ENCODE measurements at regions not wholly inside any gene's neighbourhood (a gene's known extent, or its start where the extent isn't known, plus 50 kb on each side); places are given as distances from the start of the nearest gene placed in this dataset.
"Not testable (repeated sequence)": the region's sequence is repeated elsewhere in the genome, so short reads cannot be mapped to it uniquely, and the experiment has no call there.

DNA sequence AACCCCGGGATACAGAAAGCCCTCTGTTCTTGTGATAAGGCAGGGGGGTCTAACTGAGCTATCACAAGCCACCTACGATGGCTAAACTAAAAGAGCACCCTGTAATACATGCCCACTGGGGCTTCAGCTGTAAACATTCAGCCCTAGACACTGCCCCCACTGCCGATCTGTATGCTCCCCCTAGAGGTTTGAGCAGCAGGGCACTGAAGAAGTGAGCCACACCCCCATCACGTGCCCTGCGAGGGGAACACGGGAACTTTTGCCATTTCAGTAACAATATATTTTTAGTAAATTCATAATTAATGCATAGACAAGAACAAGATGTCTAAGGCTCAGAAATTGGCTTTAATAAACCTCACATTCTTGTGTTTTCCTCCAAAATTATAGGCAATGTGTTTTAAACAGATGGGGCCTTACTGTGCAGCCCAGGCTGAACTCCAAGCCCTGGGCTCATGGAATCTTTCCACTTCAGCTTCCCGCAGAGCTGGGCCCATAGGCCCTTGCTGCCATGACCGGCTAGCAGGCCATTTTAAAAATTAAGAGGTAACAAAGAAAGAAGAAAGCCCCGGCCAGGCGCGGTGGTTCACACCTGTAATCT is 235.3 kb upstream of the SFRP2 start:
- Histone ChIP-seq H3K27me3 (ENCODE audit: insufficient read depth, low read length) (no peaks in the 10 kb centered on the region), H3K9ac (ENCODE audit: low read depth, low read length) (no peak overlapping the region), H3K27ac (ENCODE audit: low read length) (no peak overlapping the region), H3K4me1 (ENCODE audit: insufficient read depth, low read length) (peaks cover 2% of the 10 kb centered on the region; the same call in 1 of the 2 replicates), H3K36me3 (ENCODE audit: insufficient read depth, low read depth, low read length) (no peaks in the 10 kb centered on the region), H3K9me3 (ENCODE audit: insufficient read depth, low read depth, low read length) (no peaks in the 10 kb centered on the region), H3K4me3 (ENCODE audit: low read length) (no peak overlapping the region)

DNA sequence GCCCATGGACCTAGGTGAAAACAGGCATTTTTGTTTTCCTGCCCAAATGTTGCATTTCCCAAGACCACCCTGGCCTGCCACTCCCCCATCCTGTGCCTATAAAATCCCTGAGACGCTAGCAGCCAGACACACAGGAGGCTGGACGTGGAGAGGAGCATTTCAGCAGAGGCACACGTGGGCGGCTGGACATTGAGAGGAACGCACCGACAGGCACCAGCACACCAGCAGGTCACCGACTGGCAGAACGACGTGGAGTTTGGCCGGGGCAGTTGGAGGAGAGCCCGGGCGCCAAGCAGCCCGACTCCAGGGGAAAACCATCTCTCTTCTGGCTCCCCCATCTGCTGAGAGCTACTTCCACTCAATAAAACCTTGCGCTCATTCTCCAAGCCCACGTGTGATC is 234.8 kb upstream of the SFRP2 start:
- H3K9me3 ChIP-seq (ENCODE audit: insufficient read depth, low read depth, low read length); H3K27me3 ChIP-seq (ENCODE audit: insufficient read depth, low read length); H3K36me3 ChIP-seq (ENCODE audit: insufficient read depth, low read depth, low read length); H3K9ac ChIP-seq (ENCODE audit: low read depth, low read length); H3K27ac ChIP-seq (ENCODE audit: low read length); H3K4me1 ChIP-seq (ENCODE audit: insufficient read depth, low read length); H3K4me3 ChIP-seq (ENCODE audit: low read length): not testable (repeated sequence)

DNA sequence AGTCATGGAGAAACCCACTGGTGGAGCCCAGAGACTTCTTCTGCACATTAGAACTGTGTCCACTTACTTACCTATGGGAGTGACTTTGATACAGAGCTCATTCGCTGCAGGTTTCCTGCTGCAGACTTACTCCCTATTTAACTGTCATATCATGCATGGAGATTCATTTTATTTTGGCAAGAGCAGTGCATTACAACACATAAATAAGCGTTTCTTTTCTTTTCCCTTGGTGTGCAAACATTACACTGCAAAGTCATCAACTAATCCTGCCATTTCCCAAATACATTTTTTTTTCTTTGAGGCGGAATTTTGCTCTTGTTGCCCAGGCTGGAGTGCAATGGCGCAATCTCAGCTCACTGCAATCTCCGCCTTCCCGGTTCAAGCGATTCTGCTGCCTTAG is 230.9 kb upstream of the SFRP2 start:
- Histone ChIP-seq H3K9me3 (ENCODE audit: insufficient read depth, low read depth, low read length) (no peaks in the 10 kb centered on the region), H3K27me3 (ENCODE audit: insufficient read depth, low read length) (no peaks in the 10 kb centered on the region), H3K9ac (ENCODE audit: low read depth, low read length) (no peak overlapping the region), H3K36me3 (ENCODE audit: insufficient read depth, low read depth, low read length) (no peaks in the 10 kb centered on the region), H3K27ac (ENCODE audit: low read length) (no peak overlapping the region), H3K4me1 (ENCODE audit: insufficient read depth, low read length) (no peaks in the 10 kb centered on the region), H3K4me3 (ENCODE audit: low read length) (no peak overlapping the region)

- H3K9me3 ChIP-seq (ENCODE audit: insufficient read depth, low read depth, low read length): no peaks in the 10 kb centered on the region
- H3K4me1 ChIP-seq (ENCODE audit: insufficient read depth, low read length): no peaks in the 10 kb centered on the region
- H3K36me3 ChIP-seq (ENCODE audit: insufficient read depth, low read depth, low read length): no peaks in the 10 kb centered on the region
- no peak overlapping the region for H3K27ac ChIP-seq (ENCODE audit: low read length)
- no peak overlapping the region for H3K9ac ChIP-seq (ENCODE audit: low read depth, low read length)
- no peak overlapping the region for H3K4me3 ChIP-seq (ENCODE audit: low read length)
- no peaks in the 10 kb centered on the region for H3K27me3 ChIP-seq (ENCODE audit: insufficient read depth, low read length)
These were observed 229.8 kb upstream of the SFRP2 start for GRCh38 chr4:154018659-154019058.

- Histone ChIP-seq H3K9ac (ENCODE audit: low read depth, low read length) (no peak overlapping the region), H3K4me3 (ENCODE audit: low read length) (no peak overlapping the region), H3K27ac (ENCODE audit: low read length) (no peak overlapping the region)
These were observed 226.7 kb upstream of the SFRP2 start for GRCh38 chr4:154015578-154015977.

GRCh38 chr4:154014407-154015321 is 225.8 kb upstream of the SFRP2 start:
- H3K27me3 ChIP-seq (ENCODE audit: insufficient read depth, low read length): no peaks in the 10 kb centered on the region
- H3K9me3 ChIP-seq (ENCODE audit: insufficient read depth, low read depth, low read length): no peaks in the 10 kb centered on the region
- no peak overlapping the region for H3K9ac ChIP-seq (ENCODE audit: low read depth, low read length)
- H3K4me3 ChIP-seq (ENCODE audit: low read length): no peak overlapping the region
- H3K36me3 ChIP-seq (ENCODE audit: insufficient read depth, low read depth, low read length): no peaks in the 10 kb centered on the region
- no peaks in the 10 kb centered on the region for H3K4me1 ChIP-seq (ENCODE audit: insufficient read depth, low read length)
- H3K27ac ChIP-seq (ENCODE audit: low read length): no peak overlapping the region

More at GRCh38 chr4:154015578-154015977, 226.7 kb upstream of the SFRP2 start:
- Histone ChIP-seq H3K36me3 (ENCODE audit: insufficient read depth, low read depth, low read length) (no peaks in the 10 kb centered on the region), H3K4me1 (ENCODE audit: insufficient read depth, low read length) (no peaks in the 10 kb centered on the region), H3K9me3 (ENCODE audit: insufficient read depth, low read depth, low read length) (no peaks in the 10 kb centered on the region), H3K27me3 (ENCODE audit: insufficient read depth, low read length) (no peaks in the 10 kb centered on the region)

DNA sequence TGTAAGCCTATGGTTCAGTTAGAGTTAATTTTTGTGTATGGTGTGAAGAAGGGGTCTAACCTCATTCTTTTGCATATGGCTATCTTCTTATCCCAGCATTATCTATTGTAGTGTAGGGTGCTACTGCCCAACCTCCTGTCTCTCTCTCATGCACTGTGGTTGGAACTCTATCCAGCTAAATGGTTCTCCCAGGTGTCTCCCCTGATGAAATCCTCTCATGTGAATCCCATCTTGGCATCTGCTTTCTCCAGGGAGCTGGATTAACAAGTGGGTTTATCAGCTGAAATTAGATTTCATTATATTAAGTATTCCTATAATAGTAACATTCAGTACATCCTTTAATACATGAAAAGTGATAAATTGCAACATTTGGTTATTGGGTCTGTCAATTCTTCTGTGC is 224.7 kb upstream of the SFRP2 start:
- no peaks in the 10 kb centered on the region for H3K9me3 ChIP-seq (ENCODE audit: insufficient read depth, low read depth, low read length)
- no peaks in the 10 kb centered on the region for H3K27me3 ChIP-seq (ENCODE audit: insufficient read depth, low read length)
- H3K36me3 ChIP-seq (ENCODE audit: insufficient read depth, low read depth, low read length): no peaks in the 10 kb centered on the region
- no peak overlapping the region for H3K9ac ChIP-seq (ENCODE audit: low read depth, low read length)
- H3K4me1 ChIP-seq (ENCODE audit: insufficient read depth, low read length): no peaks in the 10 kb centered on the region
- H3K4me3 ChIP-seq (ENCODE audit: low read length): no peak overlapping the region
- no peak overlapping the region for H3K27ac ChIP-seq (ENCODE audit: low read length)

GRCh38 chr4:154010371-154010770 is 221.5 kb upstream of the SFRP2 start:
- no peaks in the 10 kb centered on the region for H3K36me3 ChIP-seq (ENCODE audit: insufficient read depth, low read depth, low read length)
- no peaks in the 10 kb centered on the region for H3K4me1 ChIP-seq (ENCODE audit: insufficient read depth, low read length)
- no peak overlapping the region for H3K4me3 ChIP-seq (ENCODE audit: low read length)
- no peaks in the 10 kb centered on the region for H3K9me3 ChIP-seq (ENCODE audit: insufficient read depth, low read depth, low read length)
- no peaks in the 10 kb centered on the region for H3K27me3 ChIP-seq (ENCODE audit: insufficient read depth, low read length)
- H3K27ac ChIP-seq (ENCODE audit: low read length): no peak overlapping the region
- no peak overlapping the region for H3K9ac ChIP-seq (ENCODE audit: low read depth, low read length)

GRCh38 chr4:154009788-154010187 is 220.9 kb upstream of the SFRP2 start:
- no peak overlapping the region for H3K4me3 ChIP-seq (ENCODE audit: low read length)
- H3K27ac ChIP-seq (ENCODE audit: low read length): no peak overlapping the region
- H3K36me3 ChIP-seq (ENCODE audit: insufficient read depth, low read depth, low read length): no peaks in the 10 kb centered on the region

GRCh38 chr4:154009191-154009590 is 220.3 kb upstream of the SFRP2 start:
- no peak overlapping the region for H3K9ac ChIP-seq (ENCODE audit: low read depth, low read length)
- no peaks in the 10 kb centered on the region for H3K9me3 ChIP-seq (ENCODE audit: insufficient read depth, low read depth, low read length)
- H3K36me3 ChIP-seq (ENCODE audit: insufficient read depth, low read depth, low read length): no peaks in the 10 kb centered on the region
- no peak overlapping the region for H3K27ac ChIP-seq (ENCODE audit: low read length)
- no peaks in the 10 kb centered on the region for H3K27me3 ChIP-seq (ENCODE audit: insufficient read depth, low read length)
- no peaks in the 10 kb centered on the region for H3K4me1 ChIP-seq (ENCODE audit: insufficient read depth, low read length)
- no peak overlapping the region for H3K4me3 ChIP-seq (ENCODE audit: low read length)

More at GRCh38 chr4:154009788-154010187, 220.9 kb upstream of the SFRP2 start:
- no peaks in the 10 kb centered on the region for H3K27me3 ChIP-seq (ENCODE audit: insufficient read depth, low read length)
- H3K9ac ChIP-seq (ENCODE audit: low read depth, low read length): no peak overlapping the region
- no peaks in the 10 kb centered on the region for H3K4me1 ChIP-seq (ENCODE audit: insufficient read depth, low read length)
- H3K9me3 ChIP-seq (ENCODE audit: insufficient read depth, low read depth, low read length): no peaks in the 10 kb centered on the region

- Histone ChIP-seq H3K27me3 (ENCODE audit: insufficient read depth, low read length) (no peaks in the 10 kb centered on the region), H3K4me1 (ENCODE audit: insufficient read depth, low read length) (no peaks in the 10 kb centered on the region), H3K4me3 (ENCODE audit: low read length) (no peak overlapping the region), H3K9ac (ENCODE audit: low read depth, low read length) (no peak overlapping the region), H3K9me3 (ENCODE audit: insufficient read depth, low read depth, low read length) (no peaks in the 10 kb centered on the region), H3K36me3 (ENCODE audit: insufficient read depth, low read depth, low read length) (no peaks in the 10 kb centered on the region), H3K27ac (ENCODE audit: low read length) (no peak overlapping the region)
These were observed 216.3 kb upstream of the SFRP2 start for GRCh38 chr4:154005171-154005520.

GRCh38 chr4:154004507-154005170 is 215.8 kb upstream of the SFRP2 start:
- no peak overlapping the region for H3K9ac ChIP-seq (ENCODE audit: low read depth, low read length)
- H3K36me3 ChIP-seq (ENCODE audit: insufficient read depth, low read depth, low read length): no peaks in the 10 kb centered on the region
- H3K27me3 ChIP-seq (ENCODE audit: insufficient read depth, low read length): no peaks in the 10 kb centered on the region
- no peak overlapping the region for H3K4me3 ChIP-seq (ENCODE audit: low read length)
- H3K27ac ChIP-seq (ENCODE audit: low read length): no peak overlapping the region
- no peaks in the 10 kb centered on the region for H3K4me1 ChIP-seq (ENCODE audit: insufficient read depth, low read length)
- no peaks in the 10 kb centered on the region for H3K9me3 ChIP-seq (ENCODE audit: insufficient read depth, low read depth, low read length)
